Calu3 (cell line): ENCODE measurements at regions not wholly inside any gene's neighbourhood (a gene's known extent, or its start where the extent isn't known, plus 50 kb on each side); places are given as distances from the start of the nearest gene placed in this dataset.

ENCODE experiments used
- BruUV-seq: library from RNA; stranded (reverse); fragments of 400-500 nt; replicated peaks from 2 replicates; lab custom pipeline; 2021; lab: Mats Ljungman, UMichigan
- CTCF ChIA-PET: fragments of 300-600 bp; sonication (Branson Sonifier 250); formaldehyde crosslinking; loops from one replicate; lab custom pipeline; 2022; ENCODE audit warnings: antibody characterized with exemption; lab: Charles Lee
- DNase-seq: peaks from one replicate; pipeline ENCODE4 v3.0.0; 2022
- H3K27ac Mint-ChIP-seq: one replicate; pipeline ENCODE4 v1.8.0; 2022; ENCODE audit warnings: mixed read lengths; ENCODE audit not compliant: unreplicated experiment
- H3K27me3 Mint-ChIP-seq: one replicate; pipeline ENCODE4 v1.8.0; 2022; ENCODE audit warnings: mixed read lengths; ENCODE audit not compliant: unreplicated experiment
- H3K36me3 Mint-ChIP-seq: one replicate; pipeline ENCODE4 v1.8.0; 2022; ENCODE audit warnings: mild to moderate bottlenecking, moderate library complexity, mixed read lengths; ENCODE audit not compliant: insufficient read depth, unreplicated experiment
- H3K4me1 Mint-ChIP-seq: one replicate; pipeline ENCODE4 v1.8.0; 2022; ENCODE audit warnings: mild to moderate bottlenecking, low read depth, mixed read lengths; ENCODE audit not compliant: unreplicated experiment
- H3K4me3 Mint-ChIP-seq: one replicate; pipeline ENCODE4 v1.8.0; 2022; ENCODE audit warnings: mild to moderate bottlenecking, low read depth, moderate library complexity, mixed read lengths; ENCODE audit not compliant: unreplicated experiment
- H3K9me3 Mint-ChIP-seq: one replicate; pipeline ENCODE4 v1.8.0; 2022; ENCODE audit warnings: low read depth, mixed read lengths; ENCODE audit not compliant: unreplicated experiment
- CTCF ChIP-seq: fragments of 200-600 bp; IDR thresholded peaks from one replicate; pipeline ENCODE4 v1.8.0; 2022; ENCODE audit warnings: antibody characterized with exemption; ENCODE audit not compliant: unreplicated experiment
- intact Hi-C: fragments of 100-400 bp; cut with micrococcal nuclease; formaldehyde crosslinking; loops from one replicate; pipeline ENCODE4 v1.10.0; 2022; ENCODE audit not compliant: unreplicated experiment

- Mint-ChIP-seq H3K4me3 (no peak overlapping the region), H3K4me1 (peaks cover 9% of the 10 kb centered on the region), H3K36me3 (no peaks in the 10 kb centered on the region), H3K27me3 (no peaks in the 10 kb centered on the region), H3K27ac (no peak overlapping the region), H3K9me3 (no peaks in the 10 kb centered on the region)
- intact Hi-C loops, result no loop called here
- no TSS peak for BruUV-seq
- CTCF ChIA-PET, result interaction anchor here (1.3 to 1.8 kb wide), 2 partner anchors 14 to 15 kb away, joined by 3 to 4 read pairs; no protein-coding TSS in a partner anchor
- no peak for TF ChIP-seq CTCF
- DNase-seq, result no peak
Measured at GRCh38 chr6:27767851-27768250, 144.3 kb downstream of the OR2B2 start.

GRCh38 chr6:27766405-27766804 lies 145.8 kb downstream of the OR2B2 start:
- no TSS peak for BruUV-seq
- no peak for DNase-seq
- Mint-ChIP-seq H3K36me3 (no peaks in the 10 kb centered on the region), H3K27ac (no peak overlapping the region), H3K9me3 (no peaks in the 10 kb centered on the region), H3K4me3 (no peak overlapping the region), H3K4me1 (no peaks in the 10 kb centered on the region), H3K27me3 (no peaks in the 10 kb centered on the region)
- no peak for TF ChIP-seq CTCF
- intact Hi-C loops, result no loop called here
- CTCF ChIA-PET, result interaction anchor here (1.3 kb wide), 1 partner anchor 14 kb away, joined by 4 read pairs; no protein-coding TSS in a partner anchor

GRCh38 chr6:27765028-27765590 lies 147.1 kb downstream of the OR2B2 start:
- no peak for TF ChIP-seq CTCF
- CTCF ChIA-PET, result no interaction called here
- no peak overlapping the region for H3K4me3 Mint-ChIP-seq
- no TSS peak for BruUV-seq
- H3K27ac Mint-ChIP-seq, result no peak overlapping the region
- H3K27me3 Mint-ChIP-seq, result no peaks in the 10 kb centered on the region
- no peaks in the 10 kb centered on the region for H3K9me3 Mint-ChIP-seq
- intact Hi-C loops, result no loop called here
- H3K36me3 Mint-ChIP-seq, result no peaks in the 10 kb centered on the region
- H3K4me1 Mint-ChIP-seq, result no peaks in the 10 kb centered on the region
- no peak for DNase-seq

- no peak for TF ChIP-seq CTCF
- Mint-ChIP-seq H3K4me1 (no peaks in the 10 kb centered on the region), H3K27ac (no peak overlapping the region), H3K36me3 (no peaks in the 10 kb centered on the region), H3K9me3 (no peaks in the 10 kb centered on the region), H3K4me3 (no peak overlapping the region), H3K27me3 (no peaks in the 10 kb centered on the region)
- BruUV-seq, result no TSS peak
- CTCF ChIA-PET, result interaction anchor here (0.5 to 1.4 kb wide), 2 partner anchors 11 to 145 kb away, joined by 3 to 7 read pairs; no protein-coding TSS in a partner anchor
- no peak for DNase-seq
- intact Hi-C loops, result no loop called here
Measured at GRCh38 chr6:27761391-27761790, 150.8 kb downstream of the OR2B2 start.
